ENCODE measurements at regions not wholly inside any gene's neighbourhood (a gene's known extent, or its start where the extent isn't known, plus 50 kb on each side); places are given as distances from the start of the nearest gene placed in this dataset.
A peak's percentile ranks its signal among the peaks of the same experiment; 100 is the strongest.

GRCh38 chr20:41978246-41978790, 360.1 kb upstream of the CHD6 start:
- TF ChIP-seq, protein P1, sequence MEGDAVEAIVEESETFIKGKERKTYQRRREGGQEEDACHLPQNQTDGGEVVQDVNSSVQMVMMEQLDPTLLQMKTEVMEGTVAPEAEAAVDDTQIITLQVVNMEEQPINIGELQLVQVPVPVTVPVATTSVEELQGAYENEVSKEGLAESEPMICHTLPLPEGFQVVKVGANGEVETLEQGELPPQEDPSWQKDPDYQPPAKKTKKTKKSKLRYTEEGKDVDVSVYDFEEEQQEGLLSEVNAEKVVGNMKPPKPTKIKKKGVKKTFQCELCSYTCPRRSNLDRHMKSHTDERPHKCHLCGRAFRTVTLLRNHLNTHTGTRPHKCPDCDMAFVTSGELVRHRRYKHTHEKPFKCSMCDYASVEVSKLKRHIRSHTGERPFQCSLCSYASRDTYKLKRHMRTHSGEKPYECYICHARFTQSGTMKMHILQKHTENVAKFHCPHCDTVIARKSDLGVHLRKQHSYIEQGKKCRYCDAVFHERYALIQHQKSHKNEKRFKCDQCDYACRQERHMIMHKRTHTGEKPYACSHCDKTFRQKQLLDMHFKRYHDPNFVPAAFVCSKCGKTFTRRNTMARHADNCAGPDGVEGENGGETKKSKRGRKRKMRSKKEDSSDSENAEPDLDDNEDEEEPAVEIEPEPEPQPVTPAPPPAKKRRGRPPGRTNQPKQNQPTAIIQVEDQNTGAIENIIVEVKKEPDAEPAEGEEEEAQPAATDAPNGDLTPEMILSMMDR (IDR thresholded peaks at IDR 0.05) = no peak
- intact Hi-C loops (cut with DNase I; ENCODE audit: low total_unique reads) = no loop called here
- H3K36me3 ChIP-seq = no peaks in the 10 kb centered on the region
- no peaks in the 10 kb centered on the region for H3K4me1 ChIP-seq
- no peak overlapping the region for H3K4me3 ChIP-seq
- no peak overlapping the region for H3K27ac ChIP-seq
- no peaks in the 10 kb centered on the region for H3K27me3 ChIP-seq
- H3K9me3 ChIP-seq = no peaks in the 10 kb centered on the region
- DNase-seq = no peak

DNA sequence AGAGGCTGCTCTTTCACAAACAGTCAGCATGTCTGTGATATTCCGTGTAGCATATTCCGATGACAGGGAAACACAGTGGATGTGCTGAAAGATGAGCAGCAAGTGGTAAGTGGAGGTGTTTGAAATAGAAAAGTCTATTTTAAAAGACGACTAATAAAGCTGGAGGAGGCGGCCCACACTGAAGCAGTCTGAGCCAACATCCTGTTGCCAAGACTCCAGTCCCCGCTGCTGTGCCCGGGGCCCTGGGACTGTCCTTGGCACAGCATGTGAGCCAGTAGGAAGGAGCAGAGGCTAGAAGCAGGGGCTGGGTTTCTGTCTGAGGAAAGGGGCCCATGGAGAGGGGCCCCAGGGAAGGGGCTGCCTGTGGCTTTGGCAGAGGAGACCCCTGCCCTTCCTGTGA, 351.5 kb upstream of the CHD6 start:
- Histone ChIP-seq H3K36me3 (no peaks in the 10 kb centered on the region), H3K9me3 (no peaks in the 10 kb centered on the region), H3K27ac (no peak overlapping the region), H3K27me3 (peaks cover 0 to 2% of the 10 kb centered on the region in 2 donors), H3K4me3 (no peak overlapping the region), H3K4me1 (peaks cover 0 to 3% (median 0%) of the 10 kb centered on the region in 4 donors)
- intact Hi-C loops (cut with DNase I; ENCODE audit: low total_unique reads) = no loop called here
- TF ChIP-seq, protein P1 (IDR thresholded peaks at IDR 0.05) = no peak
- no peak for DNase-seq

DNA sequence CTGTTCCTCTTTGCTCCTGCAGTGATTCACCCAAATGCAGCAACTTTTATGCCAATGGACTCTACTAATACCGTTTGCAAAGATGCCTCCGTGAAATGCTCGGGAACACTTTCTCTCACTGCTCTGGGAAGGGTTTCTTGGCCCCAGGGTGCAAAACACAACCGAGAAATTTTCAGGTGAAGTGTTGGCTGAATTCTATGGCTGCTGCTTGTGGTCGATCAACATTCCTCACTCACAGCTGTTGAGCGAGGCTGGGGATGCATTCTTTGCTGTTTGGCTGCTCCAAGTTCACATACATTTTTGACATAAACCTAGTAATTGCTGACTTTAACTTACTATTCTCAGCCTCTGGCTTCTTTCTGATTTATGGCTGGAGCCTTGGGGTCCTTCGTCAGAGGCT, 342.0 kb upstream of the CHD6 start:
- Histone ChIP-seq H3K36me3 (no peaks in the 10 kb centered on the region), H3K4me3 (no peak overlapping the region), H3K4me1 (no peaks in the 10 kb centered on the region), H3K27me3 (no peaks in the 10 kb centered on the region), H3K9me3 (no peaks in the 10 kb centered on the region), H3K27ac (no peak overlapping the region)
- intact Hi-C loops (cut with DNase I; ENCODE audit: low total_unique reads) = no loop called here
- no peak for DNase-seq
- TF ChIP-seq, protein P1 (IDR thresholded peaks at IDR 0.05) = no peak

DNA sequence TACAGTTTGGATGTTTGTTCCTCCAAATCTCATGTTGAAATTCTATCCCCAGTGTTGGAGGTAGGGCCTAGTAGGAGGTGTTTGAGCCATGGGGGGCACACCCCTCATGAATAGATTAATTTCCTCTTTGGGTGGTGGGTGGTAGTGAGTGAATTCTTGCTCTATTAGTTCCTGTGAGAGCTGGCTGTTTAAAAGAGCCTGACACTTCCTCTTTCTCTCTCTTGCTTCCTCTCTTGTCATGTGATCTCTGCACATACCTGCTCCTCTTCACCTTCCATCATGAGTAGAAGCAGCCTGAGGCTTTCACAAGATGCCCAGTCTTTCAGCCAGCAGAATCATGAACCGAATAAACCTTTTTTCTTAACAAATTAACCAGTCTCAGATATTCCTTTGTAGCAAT, 340.2 kb upstream of the CHD6 start:
- intact Hi-C loops (cut with DNase I; ENCODE audit: low total_unique reads) = no loop called here
- Histone ChIP-seq H3K9me3 (no peaks in the 10 kb centered on the region), H3K27me3 (no peaks in the 10 kb centered on the region), H3K4me3 (no peak overlapping the region), H3K4me1 (no peaks in the 10 kb centered on the region), H3K36me3 (no peaks in the 10 kb centered on the region), H3K27ac (no peak overlapping the region)
- DNase-seq = no peak
- TF ChIP-seq, protein P1 (IDR thresholded peaks at IDR 0.05) = no peak

DNA sequence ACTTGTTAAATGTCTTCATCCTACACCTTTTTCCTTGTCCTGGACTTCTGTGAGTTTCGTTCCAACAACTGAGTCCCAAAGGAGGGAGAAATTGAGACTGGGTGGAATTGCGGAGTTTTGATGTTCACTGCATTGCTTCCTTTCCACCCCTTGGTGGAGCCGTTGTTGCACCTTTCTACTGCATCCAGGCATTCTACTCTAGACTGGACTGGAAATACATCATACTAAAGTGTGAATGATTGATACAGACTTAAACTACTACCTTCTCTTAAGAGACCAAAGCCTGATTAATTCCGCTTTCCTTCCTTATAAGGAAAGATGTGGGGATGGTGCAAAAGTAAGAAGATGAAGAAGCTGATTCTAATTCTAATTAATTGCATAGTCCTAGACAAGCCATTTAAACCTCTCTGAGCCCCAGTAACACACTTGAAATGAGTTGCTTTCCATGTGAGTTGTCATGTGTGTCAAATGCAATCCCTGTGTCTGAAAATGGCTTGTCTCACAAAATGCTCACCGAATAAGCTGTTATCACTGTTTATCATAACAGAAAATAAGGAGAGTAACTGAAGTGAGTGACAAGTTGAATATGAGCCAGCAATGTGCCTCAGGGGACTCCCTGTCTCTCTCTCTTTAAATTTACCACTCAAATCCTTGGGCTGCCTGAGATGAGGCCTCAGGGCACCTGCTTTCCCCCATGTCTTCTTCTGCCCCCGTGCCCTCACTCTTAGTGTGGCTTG, 338.3 kb upstream of the CHD6 start:
- Histone ChIP-seq H3K4me3 (no peak overlapping the region), H3K27me3 (no peaks in the 10 kb centered on the region), H3K4me1 (no peaks in the 10 kb centered on the region), H3K36me3 (no peaks in the 10 kb centered on the region), H3K9me3 (no peaks in the 10 kb centered on the region), H3K27ac (no peak overlapping the region)
- TF ChIP-seq, protein P1 (IDR thresholded peaks at IDR 0.05) = peak in 1 of 2 experiments; percentile 17
- DNase-seq = no peak
- intact Hi-C loops (cut with DNase I; ENCODE audit: low total_unique reads) = no loop called here

Data from tibial artery (tissue), 4 donors.